Esophagus squamous epithelium (tissue), 5 donors: ENCODE measurements at regions not wholly inside any gene's neighbourhood (a gene's known extent, or its start where the extent isn't known, plus 50 kb on each side); places are given as distances from the start of the nearest gene placed in this dataset.

ENCODE experiments used
- DNase-seq: peaks from one replicate; lab custom pipeline; 2025; lab: John Stamatoyannopoulos, UW
- H3K27ac ChIP-seq, 4 donors: fragments of 200-600 bp; sonication (generic); one replicate each; pipeline ENCODE4 v1.5.1; 2016 to 2019; ENCODE audit warnings: mild to moderate bottlenecking in 1 of 4
- H3K27me3 ChIP-seq, 4 donors: fragments of 200-600 bp; sonication (generic); 1 replicate in 3 of 4; 2 replicates in 1 of 4; pipeline versions ENCODE4 v1.5.1 to v1.6.0; 2017 to 2021; ENCODE audit warnings: antibody characterized with exemption in 1 of 4
- H3K36me3 ChIP-seq, 3 donors: fragments of 200-600 bp; sonication (generic); one replicate each; pipeline ENCODE4 v1.5.1; 2016 to 2019
- H3K4me1 ChIP-seq, 3 donors: fragments of 200-600 bp; sonication (generic); one replicate each; pipeline ENCODE4 v1.5.1; 2017 to 2019
- H3K4me3 ChIP-seq, 4 donors: fragments of 200-600 bp; sonication (generic); 1 replicate in 3 of 4; 2 replicates in 1 of 4; pipeline ENCODE4 v1.5.1; 2016 to 2019; ENCODE audit warnings: mild to moderate bottlenecking in 2 of 4, moderate library complexity in 1 of 4
- H3K9me3 ChIP-seq, 3 donors: fragments of 200-600 bp; sonication (generic); one replicate each; pipeline ENCODE4 v1.5.1; 2016 to 2019
- CTCF ChIP-seq, 6 experiments: fragments of 450-650 bp in 4 of 6; fragments of 200-600 bp in 2 of 6; sonication (generic) in 2 of 6; IDR thresholded peaks; one replicate each; pipeline ENCODE4 v1.5.1; 2016 to 2019; ENCODE audit warnings: antibody characterized with exemption in 6 of 6, mild to moderate bottlenecking in 4 of 6, moderate library complexity in 4 of 6
- POLR2A ChIP-seq, 4 donors: fragments of 450-650 bp; IDR thresholded peaks; one replicate each; pipeline ENCODE4 v1.6.1; 2017; ENCODE audit warnings: antibody characterized with exemption in 4 of 4, mild to moderate bottlenecking in 4 of 4, moderate library complexity in 3 of 4
- WGBS, 2 donors: methylation state at CpG; one replicate each; pipeline ENCODE4 v1.1.5; 2018; 5-methylcytosine and 5-hydroxymethylcytosine counted together
- intact Hi-C: fragments of 100-400 bp; cut with DNase I; formaldehyde crosslinking; loops from one replicate; pipeline ENCODE4 v1.15.0; 2022
- donor health status: DM: yes; HTN: yes; CAD: no.

GRCh38 chr16:85520853-85521521 lies 92.1 kb upstream of the GSE1 start:
- Histone ChIP-seq H3K27me3 (no peaks in the 10 kb centered on the region), H3K9me3 (no peaks in the 10 kb centered on the region), H3K27ac (peak overlapping the region in 2 of 4 donors; percentile 13 to 19), H3K4me3 (no peak overlapping the region), H3K36me3 (no peaks in the 10 kb centered on the region), H3K4me1 (peaks cover 32 to 59% (median 33%) of the 10 kb centered on the region in 3 donors)
- 37 to 67% methylated on average over 10 of the region's 20 CpGs for WGBS, 2 donors
- DNase-seq = no peak
- intact Hi-C loops = no loop called here
- no peak for TF ChIP-seq POLR2A (IDR thresholded peaks at IDR 0.05)
- TF ChIP-seq CTCF (IDR thresholded peaks at IDR 0.05) = peak in 1 of 6 experiments; percentile 33

GRCh38 chr16:85521552-85522307 lies 91.4 kb upstream of the GSE1 start:
- Histone ChIP-seq H3K27ac (peak overlapping the region in 1 of 4 donors; percentile 19), H3K9me3 (no peaks in the 10 kb centered on the region), H3K27me3 (no peaks in the 10 kb centered on the region), H3K36me3 (no peaks in the 10 kb centered on the region), H3K4me1 (peaks cover 32 to 65% (median 32%) of the 10 kb centered on the region in 3 donors), H3K4me3 (no peak overlapping the region)
- TF ChIP-seq POLR2A (IDR thresholded peaks at IDR 0.05) (no peak), CTCF (IDR thresholded peaks at IDR 0.05) (no peak)
- WGBS, 2 donors = 86 to 87% methylated on average over 1 to 11 of the region's 21 CpGs
- intact Hi-C loops = no loop called here
- DNase-seq = no peak

GRCh38 chr16:85522308-85522841 lies 90.7 kb upstream of the GSE1 start:
- Histone ChIP-seq H3K27me3 (no peaks in the 10 kb centered on the region), H3K27ac (no peak overlapping the region), H3K9me3 (no peaks in the 10 kb centered on the region), H3K36me3 (no peaks in the 10 kb centered on the region), H3K4me3 (no peak overlapping the region), H3K4me1 (peaks cover 32 to 70% (median 32%) of the 10 kb centered on the region in 3 donors)
- TF ChIP-seq POLR2A (IDR thresholded peaks at IDR 0.05) = no peak
- no peak for TF ChIP-seq CTCF (IDR thresholded peaks at IDR 0.05)
- intact Hi-C loops = no loop called here
- no peak for DNase-seq
- WGBS, 2 donors = 87 to 100% methylated on average over 2 to 8 of the region's 13 CpGs

- no peaks in the 10 kb centered on the region for H3K27me3 ChIP-seq
- no peak for DNase-seq
- H3K36me3 ChIP-seq = no peaks in the 10 kb centered on the region
- H3K4me3 ChIP-seq = no peak overlapping the region
- intact Hi-C loops = no loop called here
- 71 to 93% methylated on average over 6 to 8 of the region's 13 CpGs for WGBS, 2 donors
- H3K27ac ChIP-seq = peak overlapping the region in 1 of 4 donors; percentile 4
- no peaks in the 10 kb centered on the region for H3K9me3 ChIP-seq
- TF ChIP-seq POLR2A (IDR thresholded peaks at IDR 0.05) (no peak), CTCF (IDR thresholded peaks at IDR 0.05) (no peak)
- H3K4me1 ChIP-seq = peaks cover 32 to 70% (median 32%) of the 10 kb centered on the region in 3 donors
Measured at GRCh38 chr16:85522842-85523601, 90.1 kb upstream of the GSE1 start.
